ENCODE measurements at regions not wholly inside any gene's neighbourhood (a gene's known extent, or its start where the extent isn't known, plus 50 kb on each side); places are given as distances from the start of the nearest gene placed in this dataset.

GRCh38 chr6:146874278-146875018, 275.7 kb downstream of the ADGB start:
- no peak overlapping the region for H3K27ac ChIP-seq
- TF ChIP-seq CTCF (conservative IDR thresholded peaks at IDR 0.05): no peak

GRCh38 chr6:146875927-146876270, 277.1 kb downstream of the ADGB start:
- H3K27ac ChIP-seq: no peak overlapping the region
- TF ChIP-seq CTCF (conservative IDR thresholded peaks at IDR 0.05): no peak

- H3K27ac ChIP-seq: no peak overlapping the region
- TF ChIP-seq CTCF (conservative IDR thresholded peaks at IDR 0.05): no peak
Measured at GRCh38 chr6:146876271-146877151, 277.7 kb downstream of the ADGB start.

- H3K27ac ChIP-seq: no peak overlapping the region
- TF ChIP-seq CTCF (conservative IDR thresholded peaks at IDR 0.05): no peak
Measured at GRCh38 chr6:146878168-146878951, 279.6 kb downstream of the ADGB start.

GRCh38 chr6:146878952-146879340, 280.2 kb downstream of the ADGB start:
- no peak overlapping the region for H3K27ac ChIP-seq
- TF ChIP-seq CTCF (conservative IDR thresholded peaks at IDR 0.05): no peak

GRCh38 chr6:146879406-146880117, 280.8 kb downstream of the ADGB start:
- no peak overlapping the region for H3K27ac ChIP-seq
- TF ChIP-seq CTCF (conservative IDR thresholded peaks at IDR 0.05): no peak

Measured in VCaP (cell line).